C4-2B (cell line): ENCODE measurements at regions not wholly inside any gene's neighbourhood (a gene's known extent, or its start where the extent isn't known, plus 50 kb on each side); places are given as distances from the start of the nearest gene placed in this dataset.

ENCODE experiments used
- ZFX ChIP-seq: fragments of 450-650 bp; IDR thresholded peaks from 2 replicates; pipeline ENCODE4 v1.6.1; 2017
- TF ChIP-seq, protein P1 (sequence below): fragments of 450-650 bp; conservative IDR thresholded peaks from 2 replicates; pipeline ENCODE4 v1.5.1; 2017; ENCODE audit warnings: mild to moderate bottlenecking

DNA sequence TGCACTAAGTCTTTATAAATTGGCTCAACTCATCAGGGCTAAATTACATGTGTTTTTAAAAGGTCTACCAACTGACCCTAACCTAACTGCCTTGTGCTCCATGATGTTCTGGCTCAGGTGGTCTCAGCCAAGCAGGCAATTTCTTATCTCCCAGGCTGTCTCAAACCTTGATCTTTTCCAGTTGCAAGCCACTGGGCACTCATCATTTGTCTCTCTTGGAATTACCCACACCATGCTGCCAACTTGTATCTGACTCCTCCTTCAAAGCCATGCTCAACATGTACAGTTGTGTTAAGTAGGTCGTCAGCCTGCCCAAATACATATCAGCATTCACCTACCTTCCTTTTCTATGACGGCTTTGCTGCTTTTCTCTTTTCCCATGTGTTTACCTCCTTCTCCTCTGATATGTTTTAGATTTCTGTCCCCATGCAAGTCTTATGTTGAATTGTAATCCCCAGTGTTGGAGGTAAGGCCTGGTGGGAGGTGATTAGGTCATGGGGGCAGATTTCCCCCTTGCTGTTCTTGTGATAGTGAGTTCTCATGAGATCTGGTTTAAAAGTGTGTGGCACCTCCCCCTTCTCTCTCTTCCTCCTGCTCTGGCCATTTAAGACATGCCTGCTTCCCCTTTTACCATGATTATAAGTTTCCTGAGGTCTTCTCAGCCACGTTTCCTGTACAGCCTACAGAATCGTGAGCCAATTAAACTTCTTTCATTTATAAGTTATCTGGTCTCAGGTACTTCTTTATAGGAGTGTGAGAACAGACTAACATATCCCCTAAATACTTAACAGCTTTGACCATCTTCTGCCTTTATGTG is 130.0 kb downstream of the ELAPOR2 start:
- TF ChIP-seq, protein P1, sequence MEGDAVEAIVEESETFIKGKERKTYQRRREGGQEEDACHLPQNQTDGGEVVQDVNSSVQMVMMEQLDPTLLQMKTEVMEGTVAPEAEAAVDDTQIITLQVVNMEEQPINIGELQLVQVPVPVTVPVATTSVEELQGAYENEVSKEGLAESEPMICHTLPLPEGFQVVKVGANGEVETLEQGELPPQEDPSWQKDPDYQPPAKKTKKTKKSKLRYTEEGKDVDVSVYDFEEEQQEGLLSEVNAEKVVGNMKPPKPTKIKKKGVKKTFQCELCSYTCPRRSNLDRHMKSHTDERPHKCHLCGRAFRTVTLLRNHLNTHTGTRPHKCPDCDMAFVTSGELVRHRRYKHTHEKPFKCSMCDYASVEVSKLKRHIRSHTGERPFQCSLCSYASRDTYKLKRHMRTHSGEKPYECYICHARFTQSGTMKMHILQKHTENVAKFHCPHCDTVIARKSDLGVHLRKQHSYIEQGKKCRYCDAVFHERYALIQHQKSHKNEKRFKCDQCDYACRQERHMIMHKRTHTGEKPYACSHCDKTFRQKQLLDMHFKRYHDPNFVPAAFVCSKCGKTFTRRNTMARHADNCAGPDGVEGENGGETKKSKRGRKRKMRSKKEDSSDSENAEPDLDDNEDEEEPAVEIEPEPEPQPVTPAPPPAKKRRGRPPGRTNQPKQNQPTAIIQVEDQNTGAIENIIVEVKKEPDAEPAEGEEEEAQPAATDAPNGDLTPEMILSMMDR, result no peak
- TF ChIP-seq ZFX, result no peak
